ENCODE measurements at regions not wholly inside any gene's neighbourhood (a gene's known extent, or its start where the extent isn't known, plus 50 kb on each side); places are given as distances from the start of the nearest gene placed in this dataset.

DNA sequence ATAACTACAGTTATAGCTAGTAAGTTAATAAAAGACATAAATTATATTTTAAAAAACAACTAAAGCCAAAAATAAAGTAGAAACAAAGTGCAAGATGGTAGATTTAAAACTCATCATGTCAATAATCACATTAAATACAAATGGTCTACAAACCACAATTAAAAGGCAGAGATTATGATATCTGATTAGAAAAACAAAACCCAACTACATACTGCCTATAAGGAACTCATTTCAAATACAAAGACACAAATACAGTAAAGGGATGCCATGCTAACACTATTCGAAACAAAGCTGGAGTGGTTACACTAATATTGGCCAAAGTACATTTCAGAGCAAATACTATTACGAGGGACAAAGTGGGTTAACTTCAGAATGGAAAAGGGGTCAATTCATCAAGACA lies 426.5 kb downstream of the SHQ1 start:
- POLR2A ChIA-PET (ENCODE audit: partially characterized antibody), result no interaction called here
- no peak overlapping the region for H3K27ac Mint-ChIP-seq
- DNase-seq, result no peak
- H3K36me3 ChIP-seq (ENCODE audit: insufficient read depth, low read length), result no peaks in the 10 kb centered on the region
- no peak overlapping the region for H3K27ac ChIP-seq (ENCODE audit: low read depth, low read length)
- H3K4me1 ChIP-seq (ENCODE audit: insufficient read depth, low read length), result peaks cover 37% of the 10 kb centered on the region
- H3K27me3 ChIP-seq (ENCODE audit: insufficient read depth, low read length), result no peaks in the 10 kb centered on the region
- intact Hi-C loops (cut with micrococcal nuclease), result no loop called here
- H3K4me3 Mint-ChIP-seq, result peak overlapping the region in 1 of 8 donors; percentile 21
- CTCF ChIA-PET (ENCODE audit: partially characterized antibody), result interaction anchor here (0.5 kb wide), 1 partner anchor 38 kb away, joined by 4 read pairs; no protein-coding TSS in a partner anchor
- H3K9me3 Mint-ChIP-seq, result peaks cover 0 to 24% (median 11%) of the 10 kb centered on the region in 8 donors
- H3K4me3 ChIP-seq (ENCODE audit: low read length in 2 of 2), result no peak overlapping the region
- peaks cover 29 to 88% (median 49%) of the 10 kb centered on the region in 4 donors for H3K4me1 Mint-ChIP-seq
- no peaks in the 10 kb centered on the region for H3K27me3 Mint-ChIP-seq
- H3K36me3 Mint-ChIP-seq, result peaks cover 24 to 32% of the 10 kb centered on the region in 2 donors
- H3K9me3 ChIP-seq (ENCODE audit: control insufficient read depth in 1 of 2, low read length in 2 of 2), result no peaks in the 10 kb centered on the region

DNA sequence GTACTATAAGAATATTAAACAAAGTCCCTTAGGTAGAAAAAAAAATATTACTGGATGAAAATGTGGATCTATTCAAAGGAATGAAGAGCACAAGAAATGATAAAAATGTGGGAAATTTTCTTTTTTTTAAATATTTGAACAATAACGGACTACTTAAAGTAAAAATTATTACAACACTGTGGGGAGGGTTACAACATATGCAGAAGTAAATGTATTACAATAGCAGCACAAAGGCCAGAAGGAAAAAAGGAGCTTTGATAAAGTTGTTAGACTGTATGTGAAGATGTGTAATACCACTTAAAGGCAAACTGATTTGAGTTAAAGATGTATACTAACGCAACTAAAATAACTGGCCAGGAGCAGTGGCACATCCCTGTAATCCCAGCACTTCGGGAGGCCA lies 427.1 kb downstream of the SHQ1 start:
- DNase-seq, result no peak
- Histone ChIP-seq H3K27me3 (ENCODE audit: insufficient read depth, low read length) (no peaks in the 10 kb centered on the region), H3K4me1 (ENCODE audit: insufficient read depth, low read length) (peaks cover 30% of the 10 kb centered on the region), H3K9me3 (ENCODE audit: control insufficient read depth in 1 of 2, low read length in 2 of 2) (no peaks in the 10 kb centered on the region), H3K27ac (ENCODE audit: low read depth, low read length) (no peak overlapping the region), H3K4me3 (ENCODE audit: low read length in 2 of 2) (no peak overlapping the region), H3K36me3 (ENCODE audit: insufficient read depth, low read length) (no peaks in the 10 kb centered on the region)
- Mint-ChIP-seq H3K27ac (no peak overlapping the region), H3K4me3 (peak overlapping the region in 1 of 8 donors; percentile 23), H3K27me3 (no peaks in the 10 kb centered on the region), H3K4me1 (peaks cover 26 to 88% (median 48%) of the 10 kb centered on the region in 4 donors), H3K36me3 (peaks cover 24 to 32% of the 10 kb centered on the region in 2 donors), H3K9me3 (peaks cover 0 to 24% (median 11%) of the 10 kb centered on the region in 8 donors)
- intact Hi-C loops (cut with micrococcal nuclease), result no loop called here
- POLR2A ChIA-PET (ENCODE audit: partially characterized antibody), result no interaction called here
- CTCF ChIA-PET (ENCODE audit: partially characterized antibody), result no interaction called here

DNA sequence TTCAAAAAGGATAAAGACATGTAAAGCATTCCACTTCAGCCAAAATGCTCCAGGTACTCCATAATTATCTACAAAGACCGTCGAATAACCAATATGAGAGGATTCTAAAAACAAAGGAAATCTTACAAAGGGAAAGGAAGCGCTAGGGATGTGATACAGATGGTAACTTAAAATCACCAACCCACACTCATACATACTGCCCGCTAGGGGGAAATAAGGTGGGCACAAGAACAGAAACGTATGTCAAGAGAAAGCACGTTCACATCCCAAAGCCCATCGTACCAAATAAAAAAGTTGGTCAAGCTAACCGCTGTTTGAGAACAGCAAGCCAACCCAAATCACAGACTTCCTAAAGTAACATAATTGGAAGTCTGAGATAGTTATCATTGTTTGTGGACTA lies 429.4 kb downstream of the SHQ1 start:
- ChIA-PET POLR2A (ENCODE audit: partially characterized antibody) (no interaction called here), CTCF (ENCODE audit: partially characterized antibody) (no interaction called here)
- H3K36me3 ChIP-seq (ENCODE audit: insufficient read depth, low read length), result no peaks in the 10 kb centered on the region
- no peak for DNase-seq
- no peaks in the 10 kb centered on the region for H3K27me3 ChIP-seq (ENCODE audit: insufficient read depth, low read length)
- no peak overlapping the region for H3K27ac ChIP-seq (ENCODE audit: low read depth, low read length)
- no peaks in the 10 kb centered on the region for H3K9me3 ChIP-seq (ENCODE audit: control insufficient read depth in 1 of 2, low read length in 2 of 2)
- no peak overlapping the region for H3K4me3 ChIP-seq (ENCODE audit: low read length in 2 of 2)
- H3K36me3 Mint-ChIP-seq, result peaks cover 23 to 31% of the 10 kb centered on the region in 2 donors
- peaks cover 28 to 85% (median 46%) of the 10 kb centered on the region in 4 donors for H3K4me1 Mint-ChIP-seq
- no peaks in the 10 kb centered on the region for H3K27me3 Mint-ChIP-seq
- peak overlapping the region in 5 of 8 donors; percentile 1 to 72 (median 39) for H3K4me3 Mint-ChIP-seq
- H3K27ac Mint-ChIP-seq, result peak overlapping the region in 2 of 7 donors; percentile 10 to 26
- peaks cover 0 to 24% (median 11%) of the 10 kb centered on the region in 8 donors for H3K9me3 Mint-ChIP-seq
- peaks cover 26% of the 10 kb centered on the region for H3K4me1 ChIP-seq (ENCODE audit: insufficient read depth, low read length)
- intact Hi-C loops (cut with micrococcal nuclease), result loop anchor here (1.0 kb wide), 1 partner anchor 8 kb away; no protein-coding TSS in a partner anchor

DNA sequence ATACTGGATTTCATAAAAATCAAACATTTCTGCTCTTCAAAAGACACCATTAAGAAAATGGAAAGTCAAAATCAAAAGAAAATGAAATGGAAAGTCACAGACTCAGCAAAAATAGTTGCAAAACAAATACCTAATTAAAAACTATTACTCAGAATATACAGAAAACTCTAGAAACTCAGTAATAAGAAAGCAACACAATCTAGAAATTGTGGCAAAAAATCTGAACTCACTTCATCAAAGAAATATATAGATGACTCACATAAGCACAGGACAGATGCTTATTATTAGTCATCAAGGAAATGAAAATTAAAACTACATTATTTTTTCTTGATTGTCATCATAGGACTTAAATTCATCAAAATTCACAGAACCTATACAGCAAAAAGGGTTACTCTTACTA lies 430.0 kb downstream of the SHQ1 start:
- Mint-ChIP-seq H3K27me3 (no peaks in the 10 kb centered on the region), H3K36me3 (peaks cover 20 to 25% of the 10 kb centered on the region in 2 donors), H3K4me1 (peaks cover 29 to 84% (median 46%) of the 10 kb centered on the region in 4 donors), H3K9me3 (peaks cover 2 to 24% (median 11%) of the 10 kb centered on the region in 8 donors), H3K27ac (no peak overlapping the region), H3K4me3 (peak overlapping the region in 4 of 8 donors; percentile 2 to 72 (median 21))
- DNase-seq, result no peak
- no peaks in the 10 kb centered on the region for H3K9me3 ChIP-seq (ENCODE audit: control insufficient read depth in 1 of 2, low read length in 2 of 2)
- no peak overlapping the region for H3K27ac ChIP-seq (ENCODE audit: low read depth, low read length)
- CTCF ChIA-PET (ENCODE audit: partially characterized antibody), result no interaction called here
- peaks cover 32% of the 10 kb centered on the region for H3K4me1 ChIP-seq (ENCODE audit: insufficient read depth, low read length)
- H3K4me3 ChIP-seq (ENCODE audit: low read length in 2 of 2), result no peak overlapping the region
- H3K36me3 ChIP-seq (ENCODE audit: insufficient read depth, low read length), result no peaks in the 10 kb centered on the region
- POLR2A ChIA-PET (ENCODE audit: partially characterized antibody), result no interaction called here
- H3K27me3 ChIP-seq (ENCODE audit: insufficient read depth, low read length), result no peaks in the 10 kb centered on the region
- intact Hi-C loops (cut with micrococcal nuclease), result loop anchor here (1.0 kb wide), 1 partner anchor 9 kb away; no protein-coding TSS in a partner anchor

DNA sequence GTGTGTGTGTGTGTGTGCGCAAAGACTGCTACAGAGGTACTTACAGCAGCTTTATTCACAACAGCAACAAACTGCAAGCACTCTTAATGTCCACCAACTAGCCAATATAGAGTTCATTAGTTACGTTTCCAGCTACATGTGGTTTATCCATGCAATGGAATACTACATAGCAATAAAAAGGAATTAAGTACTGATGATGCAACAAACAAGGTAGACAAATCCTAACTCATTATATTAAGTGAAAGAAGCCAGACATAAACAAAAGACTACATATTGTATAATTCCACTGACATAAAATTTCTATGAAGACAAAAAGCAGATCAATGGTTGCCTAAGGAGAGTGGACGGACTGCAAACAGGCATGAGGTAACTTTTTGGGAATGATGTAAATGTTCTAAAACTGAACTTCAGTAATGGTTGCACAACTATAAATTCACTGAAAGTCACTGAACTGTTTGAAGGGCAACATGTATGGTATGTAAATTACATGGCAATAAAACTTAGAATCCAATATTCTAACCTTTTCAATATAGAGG lies 433.7 kb downstream of the SHQ1 start:
- Mint-ChIP-seq H3K9me3 (peaks cover 0 to 2% (median 0%) of the 10 kb centered on the region in 8 donors), H3K4me1 (peaks cover 50 to 86% (median 64%) of the 10 kb centered on the region in 4 donors), H3K4me3 (peak overlapping the region in 2 of 8 donors; percentile 2 to 20), H3K36me3 (peaks cover 0 to 6% of the 10 kb centered on the region in 2 donors), H3K27me3 (no peaks in the 10 kb centered on the region), H3K27ac (no peak overlapping the region)
- intact Hi-C loops (cut with micrococcal nuclease), result no loop called here
- Histone ChIP-seq H3K36me3 (ENCODE audit: insufficient read depth, low read length) (no peaks in the 10 kb centered on the region), H3K27me3 (ENCODE audit: insufficient read depth, low read length) (no peaks in the 10 kb centered on the region), H3K4me1 (ENCODE audit: insufficient read depth, low read length) (peaks cover 64% of the 10 kb centered on the region), H3K9me3 (ENCODE audit: control insufficient read depth in 1 of 2, low read length in 2 of 2) (no peaks in the 10 kb centered on the region), H3K27ac (ENCODE audit: low read depth, low read length) (no peak overlapping the region), H3K4me3 (ENCODE audit: low read length in 2 of 2) (no peak overlapping the region)
- no peak for DNase-seq
- ChIA-PET POLR2A (ENCODE audit: partially characterized antibody) (no interaction called here), CTCF (ENCODE audit: partially characterized antibody) (no interaction called here)

DNA sequence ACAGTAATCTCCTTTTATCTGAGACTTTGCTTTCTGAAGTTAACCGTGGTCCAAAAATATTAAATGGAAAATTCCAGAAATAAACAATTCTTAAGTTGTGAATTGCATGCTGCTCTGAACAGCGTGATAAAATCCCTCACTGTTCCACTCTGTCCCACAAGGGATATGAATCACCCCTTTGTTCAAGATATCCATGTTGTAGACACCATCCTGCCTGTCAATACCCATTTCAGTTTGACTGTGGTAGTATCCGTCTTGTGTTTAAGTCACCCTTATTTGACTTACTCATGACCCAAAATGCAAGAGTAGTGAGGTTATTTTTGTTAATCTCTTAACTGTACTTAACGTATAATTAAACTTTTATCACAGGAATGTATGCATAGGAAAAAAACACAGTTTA lies 435.0 kb downstream of the SHQ1 start:
- intact Hi-C loops (cut with micrococcal nuclease), result no loop called here
- no peaks in the 10 kb centered on the region for H3K27me3 Mint-ChIP-seq

DNA sequence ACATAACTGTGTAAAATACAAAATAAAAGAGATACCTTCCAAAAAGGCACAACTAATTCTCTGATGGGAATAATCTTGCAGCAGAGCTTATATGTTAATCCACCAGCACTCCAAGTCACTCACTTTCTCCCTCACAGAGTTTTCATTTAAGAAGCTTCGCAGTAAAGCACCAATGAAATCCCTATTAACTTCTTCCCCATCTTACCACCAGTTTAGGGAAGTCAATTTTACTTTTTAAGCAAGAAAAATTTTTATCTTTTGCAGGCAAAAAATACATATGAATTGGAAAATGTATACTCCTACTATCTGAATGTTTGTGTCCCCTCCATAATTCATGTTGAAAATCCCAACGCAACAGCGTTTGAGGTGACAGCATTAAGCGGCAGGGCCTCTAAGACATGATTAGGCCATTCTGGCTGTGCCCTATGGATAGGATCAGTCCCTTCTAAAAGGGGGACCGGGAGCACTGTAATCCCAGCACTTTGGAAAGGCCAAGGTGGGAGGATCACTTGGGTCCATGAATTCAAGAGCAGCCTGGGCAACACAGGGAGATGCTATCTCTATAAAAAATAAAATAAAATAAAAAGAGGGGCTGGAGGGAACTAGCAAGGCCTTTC lies 435.8 kb downstream of the SHQ1 start:
- H3K36me3 Mint-ChIP-seq, result peaks cover 0 to 2% of the 10 kb centered on the region in 2 donors
- H3K27me3 ChIP-seq (ENCODE audit: insufficient read depth, low read length), result no peaks in the 10 kb centered on the region
- CTCF ChIA-PET (ENCODE audit: partially characterized antibody), result interaction anchor here (1.4 kb wide), 1 partner anchor 11 kb away, joined by 4 read pairs; no protein-coding TSS in a partner anchor
- H3K4me1 ChIP-seq (ENCODE audit: insufficient read depth, low read length), result peaks cover 63% of the 10 kb centered on the region
- H3K27me3 Mint-ChIP-seq, result no peaks in the 10 kb centered on the region
- peaks cover 55 to 86% (median 69%) of the 10 kb centered on the region in 4 donors for H3K4me1 Mint-ChIP-seq
- no peak overlapping the region for H3K4me3 ChIP-seq (ENCODE audit: low read length in 2 of 2)
- H3K9me3 Mint-ChIP-seq, result peaks cover 0 to 2% (median 0%) of the 10 kb centered on the region in 8 donors
- POLR2A ChIA-PET (ENCODE audit: partially characterized antibody), result no interaction called here
- no peaks in the 10 kb centered on the region for H3K9me3 ChIP-seq (ENCODE audit: control insufficient read depth in 1 of 2, low read length in 2 of 2)
- peak overlapping the region in 4 of 8 donors; percentile 29 to 44 (median 39) for H3K4me3 Mint-ChIP-seq
- H3K27ac ChIP-seq (ENCODE audit: low read depth, low read length), result no peak overlapping the region
- intact Hi-C loops (cut with micrococcal nuclease), result no loop called here
- peak overlapping the region in 2 of 7 donors; percentile 15 to 32 for H3K27ac Mint-ChIP-seq
- H3K36me3 ChIP-seq (ENCODE audit: insufficient read depth, low read length), result no peaks in the 10 kb centered on the region
- DNase-seq, result no peak

More for the DNA sequence above, 435.0 kb downstream of the SHQ1 start:
- POLR2A ChIA-PET (ENCODE audit: partially characterized antibody), result no interaction called here
- CTCF ChIA-PET (ENCODE audit: partially characterized antibody), result no interaction called here
- no peak overlapping the region for H3K4me3 ChIP-seq (ENCODE audit: low read length in 2 of 2)
- no peak overlapping the region for H3K27ac ChIP-seq (ENCODE audit: low read depth, low read length)
- H3K9me3 Mint-ChIP-seq, result peaks cover 0 to 2% (median 0%) of the 10 kb centered on the region in 8 donors
- peaks cover 52 to 86% (median 65%) of the 10 kb centered on the region in 4 donors for H3K4me1 Mint-ChIP-seq
- H3K27me3 ChIP-seq (ENCODE audit: insufficient read depth, low read length), result no peaks in the 10 kb centered on the region
- peaks cover 61% of the 10 kb centered on the region for H3K4me1 ChIP-seq (ENCODE audit: insufficient read depth, low read length)
- H3K9me3 ChIP-seq (ENCODE audit: control insufficient read depth in 1 of 2, low read length in 2 of 2), result no peaks in the 10 kb centered on the region
- H3K27ac Mint-ChIP-seq, result no peak overlapping the region
- DNase-seq, result no peak
- peak overlapping the region in 3 of 8 donors; percentile 9 to 43 (median 17) for H3K4me3 Mint-ChIP-seq
- H3K36me3 Mint-ChIP-seq, result peaks cover 0 to 3% of the 10 kb centered on the region in 2 donors
- no peaks in the 10 kb centered on the region for H3K36me3 ChIP-seq (ENCODE audit: insufficient read depth, low read length)

Measured in CD4-positive, alpha-beta memory T cell (primary cell).